ENCODE measurements at regions not wholly inside any gene's neighbourhood (a gene's known extent, or its start where the extent isn't known, plus 50 kb on each side); places are given as distances from the start of the nearest gene placed in this dataset.

DNA sequence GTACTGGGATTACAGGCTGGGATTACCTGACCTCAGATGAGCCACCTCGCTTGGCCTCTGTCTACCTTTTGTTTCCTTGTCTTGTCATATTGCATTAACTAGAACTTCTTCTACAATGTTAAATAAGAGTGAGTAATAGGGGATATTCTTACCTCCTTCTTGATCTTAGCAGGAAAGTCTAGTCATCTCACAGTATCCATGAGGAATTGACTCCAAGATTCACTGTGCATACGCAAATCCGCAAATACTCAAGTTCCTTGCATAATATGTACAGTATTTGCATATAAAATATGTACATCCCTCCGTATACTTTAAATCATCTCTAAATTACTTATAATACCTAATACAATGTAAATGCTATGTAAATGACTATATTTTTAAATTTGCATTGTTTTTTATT lies 78.3 kb downstream of the POLR1D start:
- TF ChIP-seq, protein P1, sequence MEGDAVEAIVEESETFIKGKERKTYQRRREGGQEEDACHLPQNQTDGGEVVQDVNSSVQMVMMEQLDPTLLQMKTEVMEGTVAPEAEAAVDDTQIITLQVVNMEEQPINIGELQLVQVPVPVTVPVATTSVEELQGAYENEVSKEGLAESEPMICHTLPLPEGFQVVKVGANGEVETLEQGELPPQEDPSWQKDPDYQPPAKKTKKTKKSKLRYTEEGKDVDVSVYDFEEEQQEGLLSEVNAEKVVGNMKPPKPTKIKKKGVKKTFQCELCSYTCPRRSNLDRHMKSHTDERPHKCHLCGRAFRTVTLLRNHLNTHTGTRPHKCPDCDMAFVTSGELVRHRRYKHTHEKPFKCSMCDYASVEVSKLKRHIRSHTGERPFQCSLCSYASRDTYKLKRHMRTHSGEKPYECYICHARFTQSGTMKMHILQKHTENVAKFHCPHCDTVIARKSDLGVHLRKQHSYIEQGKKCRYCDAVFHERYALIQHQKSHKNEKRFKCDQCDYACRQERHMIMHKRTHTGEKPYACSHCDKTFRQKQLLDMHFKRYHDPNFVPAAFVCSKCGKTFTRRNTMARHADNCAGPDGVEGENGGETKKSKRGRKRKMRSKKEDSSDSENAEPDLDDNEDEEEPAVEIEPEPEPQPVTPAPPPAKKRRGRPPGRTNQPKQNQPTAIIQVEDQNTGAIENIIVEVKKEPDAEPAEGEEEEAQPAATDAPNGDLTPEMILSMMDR (IDR thresholded peaks at IDR 0.05; ENCODE audit: low read depth, low read length) = no peak
- no peak for DNase-seq (ENCODE audit: extremely low read depth, low read depth)

GRCh38 chr13:27704681-27705080 lies 83.0 kb downstream of the POLR1D start:
- no peak for DNase-seq (ENCODE audit: extremely low read depth, low read depth)
- TF ChIP-seq, protein P1 (IDR thresholded peaks at IDR 0.05; ENCODE audit: low read depth, low read length) = no peak

GRCh38 chr13:27708325-27708724 lies 84.0 kb upstream of the GSX1 start:
- TF ChIP-seq, protein P1 (IDR thresholded peaks at IDR 0.05; ENCODE audit: low read depth, low read length) = no peak
- no peak for DNase-seq (ENCODE audit: extremely low read depth, low read depth)

GRCh38 chr13:27709779-27710178 lies 82.5 kb upstream of the GSX1 start:
- TF ChIP-seq, protein P1 (IDR thresholded peaks at IDR 0.05; ENCODE audit: low read depth, low read length) = no peak
- DNase-seq (ENCODE audit: extremely low read depth, low read depth) = no peak

- no peak for DNase-seq (ENCODE audit: extremely low read depth, low read depth)
- TF ChIP-seq, protein P1 (IDR thresholded peaks at IDR 0.05; ENCODE audit: low read depth, low read length) = peak; percentile 21
Observed at GRCh38 chr13:27712421-27712820, 79.9 kb upstream of the GSX1 start.

- no peak for DNase-seq (ENCODE audit: extremely low read depth, low read depth)
- TF ChIP-seq, protein P1 (IDR thresholded peaks at IDR 0.05; ENCODE audit: low read depth, low read length) = no peak
Observed at GRCh38 chr13:27713767-27714166, 78.5 kb upstream of the GSX1 start.

- no peak for DNase-seq (ENCODE audit: extremely low read depth, low read depth)
- TF ChIP-seq, protein P1 (IDR thresholded peaks at IDR 0.05; ENCODE audit: low read depth, low read length) = no peak
Observed at GRCh38 chr13:27721681-27722080, 70.6 kb upstream of the GSX1 start.

Data from AG09319 (cell line).